ENCODE measurements at regions not wholly inside any gene's neighbourhood (a gene's known extent, or its start where the extent isn't known, plus 50 kb on each side); places are given as distances from the start of the nearest gene placed in this dataset.

DNA sequence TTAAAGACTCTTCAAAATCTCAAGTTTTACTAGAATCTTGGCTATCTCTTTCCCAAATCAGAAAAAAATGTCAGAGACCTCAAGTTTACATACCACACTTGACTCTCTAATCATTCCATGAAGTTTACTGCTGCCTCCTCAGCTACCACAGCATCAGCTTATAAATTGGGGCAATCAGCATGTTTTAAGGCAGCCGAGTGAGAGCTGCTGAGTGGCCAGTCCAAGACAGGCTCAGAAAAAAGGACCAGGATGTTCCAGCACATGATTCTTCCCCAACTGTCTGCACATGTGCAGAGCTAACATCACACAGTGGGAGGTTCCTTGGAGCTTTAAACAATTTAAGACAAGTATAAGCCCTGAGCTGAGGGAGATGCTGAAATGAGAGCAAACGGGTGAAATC, 140.6 kb upstream of the NUDT7 start:
- H3K27ac ChIP-seq: no peak overlapping the region
- no peak for DNase-seq (ENCODE audit: low spot score in 2 of 2)

DNA sequence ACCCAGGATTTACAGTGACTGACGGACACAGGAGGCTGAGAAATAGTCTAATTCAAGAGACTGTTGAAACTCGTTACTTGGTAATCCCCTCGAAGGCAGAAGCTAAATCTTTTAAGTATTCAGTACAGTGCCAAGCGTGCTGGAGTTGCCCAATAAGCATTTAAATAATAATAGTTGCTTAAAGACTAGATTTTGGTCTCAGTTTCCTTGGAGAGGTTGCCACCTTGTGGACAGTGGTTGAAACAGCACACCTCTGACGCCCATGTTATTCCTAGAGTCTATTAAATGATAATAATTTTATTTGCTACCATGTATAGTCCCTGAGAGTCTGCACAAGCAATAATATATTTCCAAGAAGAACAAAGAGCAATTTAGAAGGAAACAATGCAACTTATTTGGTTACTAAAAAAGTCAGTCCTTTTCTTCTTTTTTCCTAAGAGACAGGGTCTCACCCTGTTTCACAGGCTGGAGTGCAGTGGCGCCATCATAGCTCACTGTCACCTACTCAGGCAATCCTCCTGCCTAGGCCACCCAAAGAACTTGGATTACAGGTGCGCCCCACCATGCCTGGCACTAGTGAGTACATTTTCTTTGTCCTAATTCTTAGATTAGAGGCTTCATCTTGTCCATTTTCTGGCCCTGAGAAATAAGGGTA, 138.0 kb upstream of the NUDT7 start:
- H3K4me3 ChIP-seq: no peak overlapping the region
- 39 to 40% methylated on average over 7 of the region's 7 CpGs for WGBS, 2 donors
- DNase-seq (ENCODE audit: low spot score in 2 of 2): peak in 1 of 2 donors; percentile 64
- H3K27me3 ChIP-seq: no peaks in the 10 kb centered on the region
- no peaks in the 10 kb centered on the region for H3K4me1 ChIP-seq
- no peak overlapping the region for H3K27ac ChIP-seq
- H3K9me3 ChIP-seq: no peaks in the 10 kb centered on the region
- TF ChIP-seq, protein P1, sequence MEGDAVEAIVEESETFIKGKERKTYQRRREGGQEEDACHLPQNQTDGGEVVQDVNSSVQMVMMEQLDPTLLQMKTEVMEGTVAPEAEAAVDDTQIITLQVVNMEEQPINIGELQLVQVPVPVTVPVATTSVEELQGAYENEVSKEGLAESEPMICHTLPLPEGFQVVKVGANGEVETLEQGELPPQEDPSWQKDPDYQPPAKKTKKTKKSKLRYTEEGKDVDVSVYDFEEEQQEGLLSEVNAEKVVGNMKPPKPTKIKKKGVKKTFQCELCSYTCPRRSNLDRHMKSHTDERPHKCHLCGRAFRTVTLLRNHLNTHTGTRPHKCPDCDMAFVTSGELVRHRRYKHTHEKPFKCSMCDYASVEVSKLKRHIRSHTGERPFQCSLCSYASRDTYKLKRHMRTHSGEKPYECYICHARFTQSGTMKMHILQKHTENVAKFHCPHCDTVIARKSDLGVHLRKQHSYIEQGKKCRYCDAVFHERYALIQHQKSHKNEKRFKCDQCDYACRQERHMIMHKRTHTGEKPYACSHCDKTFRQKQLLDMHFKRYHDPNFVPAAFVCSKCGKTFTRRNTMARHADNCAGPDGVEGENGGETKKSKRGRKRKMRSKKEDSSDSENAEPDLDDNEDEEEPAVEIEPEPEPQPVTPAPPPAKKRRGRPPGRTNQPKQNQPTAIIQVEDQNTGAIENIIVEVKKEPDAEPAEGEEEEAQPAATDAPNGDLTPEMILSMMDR (IDR thresholded peaks at IDR 0.05): peak; percentile 62 to 81 (median 71)
- TF ChIP-seq POLR2A (IDR thresholded peaks at IDR 0.05): no peak
- no peaks in the 10 kb centered on the region for H3K36me3 ChIP-seq

More for the DNA sequence above, 140.6 kb upstream of the NUDT7 start:
- H3K27me3 ChIP-seq: no peaks in the 10 kb centered on the region
- H3K4me3 ChIP-seq: no peak overlapping the region
- peaks cover 0 to 5% (median 0%) of the 10 kb centered on the region in 4 donors for H3K9me3 ChIP-seq
- WGBS, 2 donors: 32 to 86% methylated on average over 2 of the region's 2 CpGs
- no peak for TF ChIP-seq POLR2A (IDR thresholded peaks at IDR 0.05)
- TF ChIP-seq EP300 (IDR thresholded peaks at IDR 0.05): no peak
- TF ChIP-seq, protein P1 (IDR thresholded peaks at IDR 0.05): no peak
- no peaks in the 10 kb centered on the region for H3K4me1 ChIP-seq
- no peaks in the 10 kb centered on the region for H3K36me3 ChIP-seq

DNA sequence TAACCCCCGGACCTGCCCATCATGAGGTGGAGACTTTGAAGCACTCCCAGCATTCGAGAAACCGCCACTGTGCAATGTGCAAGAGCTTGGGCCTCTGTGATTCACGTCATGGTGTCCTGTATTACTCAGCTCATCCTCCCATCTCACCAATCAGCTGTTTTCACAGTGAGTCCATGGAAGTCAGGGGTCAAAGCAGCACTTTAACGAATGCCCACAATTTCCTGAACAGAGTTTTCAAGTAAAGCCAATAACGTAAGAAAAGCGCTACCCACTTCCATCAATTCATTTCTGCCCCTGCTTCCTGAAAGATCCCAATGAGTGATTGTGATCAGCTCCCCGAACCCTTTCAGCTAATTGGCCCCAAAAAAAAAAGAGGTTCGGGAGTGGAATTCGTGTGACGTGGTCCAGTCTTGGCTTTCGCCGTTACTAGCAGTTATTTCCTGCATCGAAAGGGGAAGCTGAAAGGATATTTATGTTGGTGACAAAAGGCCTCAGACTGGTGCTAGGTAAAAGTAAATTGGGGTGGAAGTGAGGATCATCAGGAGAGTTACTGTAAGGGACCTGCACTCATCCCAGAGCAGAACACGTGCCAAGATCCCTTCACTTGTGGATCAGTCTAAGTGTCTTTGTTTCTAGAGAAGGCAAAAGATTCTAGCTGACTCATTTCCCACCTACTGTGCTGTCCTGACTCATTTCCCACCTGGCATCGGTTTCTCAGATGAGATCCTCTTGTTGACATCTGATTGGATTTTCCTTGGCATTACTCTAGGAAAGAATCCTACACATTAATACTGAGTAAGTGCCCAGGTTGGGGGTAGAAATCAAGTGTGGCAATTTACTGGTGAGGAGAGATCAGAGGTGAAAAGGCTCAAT, 136.7 kb upstream of the NUDT7 start:
- no peak for DNase-seq (ENCODE audit: low spot score in 2 of 2)
- H3K4me1 ChIP-seq: no peaks in the 10 kb centered on the region
- no peaks in the 10 kb centered on the region for H3K27me3 ChIP-seq
- H3K9me3 ChIP-seq: no peaks in the 10 kb centered on the region
- 59 to 63% methylated on average over 16 of the region's 16 CpGs for WGBS, 2 donors
- no peak for TF ChIP-seq POLR2A (IDR thresholded peaks at IDR 0.05)
- TF ChIP-seq, protein P1 (IDR thresholded peaks at IDR 0.05): no peak
- TF ChIP-seq EP300 (IDR thresholded peaks at IDR 0.05): no peak
- H3K36me3 ChIP-seq: no peaks in the 10 kb centered on the region
- H3K4me3 ChIP-seq: no peak overlapping the region
- H3K27ac ChIP-seq: no peak overlapping the region

DNA sequence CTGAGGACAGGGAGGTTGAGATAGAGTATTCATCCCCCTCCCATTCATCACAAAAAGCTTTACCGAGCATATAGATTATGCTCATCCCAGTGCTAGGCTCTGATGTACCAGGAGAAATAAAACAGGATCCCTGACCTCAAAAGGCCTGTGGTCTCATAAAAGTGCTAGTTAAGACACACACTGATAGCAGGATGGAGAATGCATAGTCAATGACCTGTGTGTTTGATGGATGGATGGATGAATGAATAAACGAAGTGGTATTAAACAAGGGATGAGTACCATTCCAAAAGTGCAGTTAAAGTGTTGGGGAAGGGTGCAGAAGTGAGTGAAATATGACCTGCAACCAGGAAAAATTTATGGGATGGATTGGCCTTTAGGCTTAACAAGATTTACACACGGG, 133.9 kb upstream of the NUDT7 start:
- Histone ChIP-seq H3K4me1 (no peaks in the 10 kb centered on the region), H3K27me3 (no peaks in the 10 kb centered on the region), H3K9me3 (no peaks in the 10 kb centered on the region), H3K36me3 (no peaks in the 10 kb centered on the region), H3K4me3 (no peak overlapping the region), H3K27ac (no peak overlapping the region)
- TF ChIP-seq POLR2A (IDR thresholded peaks at IDR 0.05): no peak
- no peak for TF ChIP-seq EP300 (IDR thresholded peaks at IDR 0.05)
- TF ChIP-seq, protein P1 (IDR thresholded peaks at IDR 0.05): no peak
- no peak for DNase-seq (ENCODE audit: low spot score in 2 of 2)
- 79 to 83% methylated on average over 3 of the region's 3 CpGs for WGBS, 2 donors
